HT1080 (cell line): ENCODE measurements at regions not wholly inside any gene's neighbourhood (a gene's known extent, or its start where the extent isn't known, plus 50 kb on each side); places are given as distances from the start of the nearest gene placed in this dataset. TPM values are rescaled to one million over a fixed set of nuclear protein-coding genes. Genes with fewer than 3 reads are reported as not detected.

ENCODE experiments used
- DNase-seq: peaks from one replicate; pipeline ENCODE4 v3.0.0-alpha.2; 2015; ENCODE audit warnings: low read depth
- small RNA-seq: library from RNA; depleted of rRNA; stranded (forward); fragments of <200 nt; gene quantifications from one replicate; pipeline ENCODE3, GENCODE V24; 2014

DNA sequence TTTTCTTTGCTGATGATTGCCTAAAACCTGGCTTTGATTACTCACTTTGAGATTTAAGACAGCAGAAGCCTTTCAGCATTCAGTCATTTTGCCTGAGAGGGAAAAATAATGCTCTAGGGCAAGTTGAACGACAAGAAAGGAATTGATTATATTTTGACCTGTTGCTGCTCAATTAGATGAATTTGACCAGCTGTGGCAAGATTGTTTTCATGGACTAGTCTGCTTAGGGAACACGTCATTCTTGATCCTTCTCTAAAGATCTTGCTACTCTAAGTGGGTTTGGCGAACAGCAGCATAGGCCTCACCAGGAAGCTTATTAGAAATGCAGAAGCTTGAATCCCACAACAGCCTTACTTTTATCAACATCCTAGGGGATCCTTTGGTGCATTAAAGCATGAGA, 59.7 kb upstream of the PHACTR1 start:
- no peak for DNase-seq

DNA sequence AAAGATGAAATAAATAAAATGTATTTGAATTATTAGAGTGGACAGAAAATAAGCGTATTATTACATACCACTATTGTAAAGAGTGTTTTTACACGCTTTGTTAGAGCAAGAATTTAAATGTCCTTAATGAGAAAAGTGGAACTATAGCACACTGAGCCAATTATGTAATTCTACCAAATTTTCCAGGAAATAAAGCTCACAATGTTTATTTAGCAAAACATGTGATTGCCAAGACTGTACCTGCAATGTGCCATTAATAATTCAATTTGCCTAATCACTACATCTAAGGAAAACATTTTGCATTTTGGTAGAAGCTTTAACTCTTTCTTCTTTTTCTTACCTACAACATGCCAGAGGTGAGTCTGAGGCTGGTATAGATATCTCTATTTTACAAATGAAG, 58.7 kb upstream of the PHACTR1 start:
- DNase-seq: no peak

DNA sequence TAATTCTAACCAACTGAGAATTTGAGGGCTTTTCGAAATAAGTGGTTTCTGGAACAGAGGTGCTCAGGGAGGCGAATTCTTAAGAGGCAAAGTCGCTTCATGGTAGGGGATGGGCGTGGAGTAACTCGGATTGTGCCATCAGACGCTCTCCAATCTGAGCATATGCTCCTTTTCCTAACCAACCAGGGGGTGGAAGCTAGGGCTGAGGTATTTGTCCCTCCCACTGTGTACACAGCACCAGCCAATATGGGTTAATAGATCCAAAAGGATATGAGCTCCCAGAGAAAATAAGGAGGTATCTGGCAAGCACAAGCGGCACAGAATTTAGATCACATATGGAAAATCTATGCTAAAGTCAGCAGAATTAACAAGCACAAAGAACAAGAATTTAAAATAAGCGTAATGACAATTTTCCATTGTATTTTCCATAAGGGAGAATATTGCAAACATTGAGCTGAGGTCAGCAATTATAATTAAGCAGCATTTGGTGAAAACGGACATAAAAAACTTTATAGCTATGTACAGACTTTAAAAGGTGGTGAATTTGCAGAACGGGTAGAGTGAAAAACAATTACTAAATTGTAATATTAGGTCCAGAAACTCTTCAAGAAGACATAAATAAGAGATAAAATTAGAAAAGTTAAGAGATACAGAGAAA, 55.0 kb upstream of the PHACTR1 start:
- no peak for DNase-seq

Small RNAs in the stretch of these regions (small RNA-seq; reads per million reads assigned to genes)
- not detected for gene RN7SKP293
